ENCODE measurements at regions not wholly inside any gene's neighbourhood (a gene's known extent, or its start where the extent isn't known, plus 50 kb on each side); places are given as distances from the start of the nearest gene placed in this dataset.

DNA sequence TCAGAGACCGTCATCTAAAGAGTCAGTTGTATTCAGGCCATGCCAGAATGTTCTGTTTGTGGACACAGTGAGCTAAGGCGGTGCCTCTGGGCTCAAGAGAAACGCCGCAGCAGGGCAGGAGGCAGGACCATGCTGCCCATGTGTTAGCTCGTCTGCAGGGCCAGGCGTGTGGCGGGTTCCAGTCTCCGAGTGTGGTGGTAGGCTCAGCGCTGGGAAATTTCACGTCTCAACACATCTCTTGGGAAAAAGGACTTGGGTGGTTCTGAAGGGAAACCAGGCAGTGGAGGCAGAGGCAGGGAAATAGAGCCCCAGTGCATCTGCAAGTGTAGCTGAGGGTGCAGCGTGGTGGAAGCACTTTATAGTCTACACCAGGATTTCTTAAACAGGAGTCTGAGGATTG is 56.9 kb upstream of the TAGAP start:
- Histone ChIP-seq H4K20me1 (ENCODE audit: control insufficient read depth, extremely low read depth, insufficient read depth, low read length) (no peaks in the 10 kb centered on the region), H3K27me3 (ENCODE audit: control insufficient read depth, extremely low read depth, insufficient read depth, low read length) (peaks cover 3% of the 10 kb centered on the region), H3K36me3 (ENCODE audit: control insufficient read depth in 2 of 2, extremely low read depth in 1 of 2, insufficient read depth in 2 of 2, low read length in 2 of 2) (no peaks in the 10 kb centered on the region), H3K9ac (ENCODE audit: control insufficient read depth, extremely low read depth, insufficient read depth, low read length) (no peak overlapping the region), H3K4me1 (ENCODE audit: control insufficient read depth, extremely low read depth, insufficient read depth, low read length) (peaks cover 18% of the 10 kb centered on the region), H3K4me2 (ENCODE audit: control insufficient read depth, extremely low read depth, insufficient read depth, low read depth, low read length) (no peak overlapping the region), H3K79me2 (ENCODE audit: control insufficient read depth, insufficient read depth, low read length) (no peaks in the 10 kb centered on the region), H3K27ac (ENCODE audit: control insufficient read depth, insufficient read depth, low read length) (no peak overlapping the region), H3K9me1 (ENCODE audit: control insufficient read depth, extremely low read depth, insufficient read depth, low read length) (no peaks in the 10 kb centered on the region), H3K9me3 (ENCODE audit: control insufficient read depth, low read depth, low read length) (no peaks in the 10 kb centered on the region), H3K4me3 (ENCODE audit: control insufficient read depth in 2 of 3, extremely low read depth in 1 of 3, insufficient read depth in 2 of 3, low read depth in 1 of 3, low read length in 3 of 3) (no peak overlapping the region), H2AFZ (ENCODE audit: control insufficient read depth, low read length) (no peak overlapping the region)
- FAIRE-seq (no peak), DNase-seq (ENCODE audit: low read depth, low spot score) (no peak)
- no peak for TF ChIP-seq EZH2 (IDR thresholded peaks at IDR 0.05; ENCODE audit: low read length)
- TF ChIP-seq CTCF (optimal IDR thresholded peaks at IDR 0.05 in 1 of 3, IDR thresholded peaks at IDR 0.05 in 1 of 3, conservative IDR thresholded peaks at IDR 0.05 in 1 of 3; ENCODE audit: extremely low read depth in 1 of 3, insufficient read depth in 2 of 3, low read length in 3 of 3): no peak
- dilution Hi-C loops (cut with MboI; ENCODE audit: extremely low pct_ligation_motif_present, low sequenced_read_pairs): no loop called here

- H3K9me1 ChIP-seq (ENCODE audit: control insufficient read depth, extremely low read depth, insufficient read depth, low read length): no peaks in the 10 kb centered on the region
- H3K4me2 ChIP-seq (ENCODE audit: control insufficient read depth, extremely low read depth, insufficient read depth, low read depth, low read length): no peak overlapping the region
- no peaks in the 10 kb centered on the region for H3K9me3 ChIP-seq (ENCODE audit: control insufficient read depth, low read depth, low read length)
- no peak overlapping the region for H3K9ac ChIP-seq (ENCODE audit: control insufficient read depth, extremely low read depth, insufficient read depth, low read length)
- FAIRE-seq: no peak
- H4K20me1 ChIP-seq (ENCODE audit: control insufficient read depth, extremely low read depth, insufficient read depth, low read length): no peaks in the 10 kb centered on the region
- TF ChIP-seq EZH2 (IDR thresholded peaks at IDR 0.05; ENCODE audit: low read length): no peak
- TF ChIP-seq CTCF (optimal IDR thresholded peaks at IDR 0.05 in 1 of 3, IDR thresholded peaks at IDR 0.05 in 1 of 3, conservative IDR thresholded peaks at IDR 0.05 in 1 of 3; ENCODE audit: extremely low read depth in 1 of 3, insufficient read depth in 2 of 3, low read length in 3 of 3): no peak
- H3K79me2 ChIP-seq (ENCODE audit: control insufficient read depth, insufficient read depth, low read length): no peaks in the 10 kb centered on the region
- H3K4me1 ChIP-seq (ENCODE audit: control insufficient read depth, extremely low read depth, insufficient read depth, low read length): peaks cover 18% of the 10 kb centered on the region
- no peak overlapping the region for H3K27ac ChIP-seq (ENCODE audit: control insufficient read depth, insufficient read depth, low read length)
- H3K36me3 ChIP-seq (ENCODE audit: control insufficient read depth in 2 of 2, extremely low read depth in 1 of 2, insufficient read depth in 2 of 2, low read length in 2 of 2): no peaks in the 10 kb centered on the region
- H3K4me3 ChIP-seq (ENCODE audit: control insufficient read depth in 2 of 3, extremely low read depth in 1 of 3, insufficient read depth in 2 of 3, low read depth in 1 of 3, low read length in 3 of 3): no peak overlapping the region
- peaks cover 3% of the 10 kb centered on the region for H3K27me3 ChIP-seq (ENCODE audit: control insufficient read depth, extremely low read depth, insufficient read depth, low read length)
- no peak for DNase-seq (ENCODE audit: low read depth, low spot score)
- H2AFZ ChIP-seq (ENCODE audit: control insufficient read depth, low read length): no peak overlapping the region
- dilution Hi-C loops (cut with MboI; ENCODE audit: extremely low pct_ligation_motif_present, low sequenced_read_pairs): no loop called here
Measured at GRCh38 chr6:159100395-159101182, 55.8 kb upstream of the TAGAP start.

All from keratinocyte (primary cell).